HCEC 1CT (cell line): ENCODE measurements at regions not wholly inside any gene's neighbourhood (a gene's known extent, or its start where the extent isn't known, plus 50 kb on each side); places are given as distances from the start of the nearest gene placed in this dataset.
A peak's percentile ranks its signal among the peaks of the same experiment; 100 is the strongest.

Experiments used
- DNase-seq: peaks from one replicate; pipeline ENCODE4 v3.0.0-alpha.2; 2017

- DNase-seq = no peak
Observed at GRCh38 chr21:28826569-28826968, 166.1 kb downstream of the LTN1 start.

- DNase-seq = no peak
Observed at GRCh38 chr21:28826021-28826420, 166.7 kb downstream of the LTN1 start.

GRCh38 chr21:28823429-28823828, 169.2 kb downstream of the LTN1 start:
- no peak for DNase-seq

- peak; percentile 60 for DNase-seq
Observed at GRCh38 chr21:28822486-28823335, 170.0 kb downstream of the LTN1 start.

GRCh38 chr21:28822123-28822399, 170.6 kb downstream of the LTN1 start:
- DNase-seq = no peak

GRCh38 chr21:28821276-28822122, 171.2 kb downstream of the LTN1 start:
- DNase-seq = no peak

GRCh38 chr21:28818663-28819278, 173.9 kb downstream of the LTN1 start:
- DNase-seq = peak; percentile 39

GRCh38 chr21:28817871-28818270, 174.8 kb downstream of the LTN1 start:
- DNase-seq = no peak

GRCh38 chr21:28811860-28812259, 180.8 kb downstream of the LTN1 start:
- DNase-seq = no peak

- no peak for DNase-seq
Observed at GRCh38 chr21:28810826-28811524, 181.7 kb downstream of the LTN1 start.

- DNase-seq = peak; percentile 96
Observed at GRCh38 chr21:28805885-28806284, 186.8 kb downstream of the LTN1 start.

- DNase-seq = no peak
Observed at GRCh38 chr21:28804089-28804670, 188.5 kb downstream of the LTN1 start.

GRCh38 chr21:28801906-28802305, 190.8 kb downstream of the LTN1 start:
- DNase-seq = peak; percentile 70

- no peak for DNase-seq
Observed at GRCh38 chr21:28799926-28800325, 192.8 kb downstream of the LTN1 start.

- peak; percentile 44 for DNase-seq
Observed at GRCh38 chr21:28798798-28799197, 193.9 kb downstream of the LTN1 start.

- no peak for DNase-seq
Observed at GRCh38 chr21:28795251-28795650, 197.4 kb downstream of the LTN1 start.

GRCh38 chr21:28794371-28794851, 198.3 kb downstream of the LTN1 start:
- DNase-seq = no peak

GRCh38 chr21:28793043-28793442, 199.6 kb downstream of the LTN1 start:
- peak; percentile 56 for DNase-seq

GRCh38 chr21:28791595-28792282, 200.9 kb downstream of the LTN1 start:
- DNase-seq = no peak

- DNase-seq = no peak
Observed at GRCh38 chr21:28790335-28790734, 202.3 kb downstream of the LTN1 start.

- DNase-seq = no peak
Observed at GRCh38 chr21:28789523-28789922, 203.2 kb downstream of the LTN1 start.

- no peak for DNase-seq
Observed at GRCh38 chr21:28788030-28788429, 204.6 kb downstream of the LTN1 start.
